GM12872 (cell line): ENCODE measurements at regions not wholly inside any gene's neighbourhood (a gene's known extent, or its start where the extent isn't known, plus 50 kb on each side); places are given as distances from the start of the nearest gene placed in this dataset.

Source experiments
- CTCF ChIP-seq: IDR thresholded peaks from 3 replicates; pipeline ENCODE4 v1.5.1; 2011; ENCODE audit warnings: low read depth, mild to moderate bottlenecking, low read length, moderate library complexity; ENCODE audit not compliant: insufficient read depth

- no peak for TF ChIP-seq CTCF
Observed at GRCh38 chr11:101354801-101355200, 225.2 kb upstream of the PGR start.

- TF ChIP-seq CTCF: no peak
Observed at GRCh38 chr11:101348786-101349185, 219.2 kb upstream of the PGR start.

GRCh38 chr11:101346591-101346990 is 217.0 kb upstream of the PGR start:
- no peak for TF ChIP-seq CTCF

GRCh38 chr11:101345891-101346290 is 216.3 kb upstream of the PGR start:
- TF ChIP-seq CTCF: no peak

GRCh38 chr11:101342307-101342706 is 212.7 kb upstream of the PGR start:
- no peak for TF ChIP-seq CTCF

GRCh38 chr11:101341578-101341977 is 212.0 kb upstream of the PGR start:
- no peak for TF ChIP-seq CTCF

GRCh38 chr11:101336858-101337257 is 207.2 kb upstream of the PGR start:
- TF ChIP-seq CTCF: no peak

GRCh38 chr11:101336155-101336554 is 206.5 kb upstream of the PGR start:
- TF ChIP-seq CTCF: no peak
